ENCODE measurements at regions not wholly inside any gene's neighbourhood (a gene's known extent, or its start where the extent isn't known, plus 50 kb on each side); places are given as distances from the start of the nearest gene placed in this dataset.

DNA sequence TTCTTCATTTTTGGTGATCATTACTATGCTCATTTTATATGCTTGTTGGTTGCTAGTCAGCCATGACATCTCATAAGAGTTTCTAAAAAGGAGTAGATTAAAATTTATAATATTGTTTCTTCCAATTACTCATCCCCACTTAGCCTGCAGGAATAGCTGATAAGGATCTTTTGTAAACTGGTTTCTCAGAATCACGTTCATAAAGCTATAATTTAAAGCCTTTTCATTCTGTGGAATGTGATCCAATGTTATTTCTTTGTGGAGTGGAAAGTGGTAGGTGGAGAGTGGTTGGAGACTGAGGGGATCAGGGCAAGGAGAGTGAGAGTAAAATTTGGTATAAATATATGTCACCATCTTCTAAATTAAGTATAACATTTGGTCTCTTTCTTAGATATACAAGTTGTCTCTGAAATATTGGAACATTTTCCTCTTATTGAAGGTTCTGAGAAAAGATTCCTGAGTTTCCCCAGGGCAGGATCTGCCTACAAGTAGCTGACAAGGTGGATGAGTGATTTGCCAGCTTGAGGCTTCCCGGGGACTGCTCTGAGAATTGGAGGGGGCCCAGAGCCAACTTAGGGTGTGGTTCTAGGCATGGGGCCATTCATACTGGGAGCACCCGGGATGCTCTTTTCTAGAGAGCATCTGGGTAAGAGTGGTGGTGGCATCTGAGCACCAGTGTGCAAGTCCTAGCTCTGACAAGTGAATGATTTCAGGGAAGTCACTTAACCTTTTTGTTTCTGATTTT is 116.4 kb downstream of the TBX19 start:
- DNase-seq: no peak
- no peak for TF ChIP-seq GATA1 (IDR thresholded peaks at IDR 0.05; ENCODE audit: low read depth, low read length)
- TF ChIP-seq POLR2A (IDR thresholded peaks at IDR 0.05; ENCODE audit: low read length): no peak

GRCh38 chr1:168396508-168396907 is 115.8 kb downstream of the TBX19 start:
- no peak for DNase-seq
- TF ChIP-seq POLR2A (IDR thresholded peaks at IDR 0.05; ENCODE audit: low read length): no peak
- no peak for TF ChIP-seq GATA1 (IDR thresholded peaks at IDR 0.05; ENCODE audit: low read depth, low read length)

GRCh38 chr1:168394858-168395257 is 114.2 kb downstream of the TBX19 start:
- DNase-seq: no peak
- no peak for TF ChIP-seq POLR2A (IDR thresholded peaks at IDR 0.05; ENCODE audit: low read length)

GRCh38 chr1:168392958-168393549 is 112.4 kb downstream of the TBX19 start:
- TF ChIP-seq POLR2A (IDR thresholded peaks at IDR 0.05; ENCODE audit: low read length) (no peak), GATA1 (IDR thresholded peaks at IDR 0.05; ENCODE audit: low read depth, low read length) (no peak)
- peak in 1 of 2 experiments; percentile 14 for DNase-seq

GRCh38 chr1:168391851-168392681 is 111.4 kb downstream of the TBX19 start:
- DNase-seq: no peak
- TF ChIP-seq POLR2A (IDR thresholded peaks at IDR 0.05; ENCODE audit: low read length): no peak
- TF ChIP-seq GATA1 (IDR thresholded peaks at IDR 0.05; ENCODE audit: low read depth, low read length): no peak

GRCh38 chr1:168390271-168390670 is 109.6 kb downstream of the TBX19 start:
- no peak for DNase-seq
- TF ChIP-seq POLR2A (IDR thresholded peaks at IDR 0.05; ENCODE audit: low read length) (no peak), GATA1 (IDR thresholded peaks at IDR 0.05; ENCODE audit: low read depth, low read length) (no peak)

GRCh38 chr1:168387781-168388760 is 107.4 kb downstream of the TBX19 start:
- TF ChIP-seq GATA1 (IDR thresholded peaks at IDR 0.05; ENCODE audit: low read depth, low read length) (no peak), POLR2A (IDR thresholded peaks at IDR 0.05; ENCODE audit: low read length) (no peak)
- DNase-seq: no peak

DNA sequence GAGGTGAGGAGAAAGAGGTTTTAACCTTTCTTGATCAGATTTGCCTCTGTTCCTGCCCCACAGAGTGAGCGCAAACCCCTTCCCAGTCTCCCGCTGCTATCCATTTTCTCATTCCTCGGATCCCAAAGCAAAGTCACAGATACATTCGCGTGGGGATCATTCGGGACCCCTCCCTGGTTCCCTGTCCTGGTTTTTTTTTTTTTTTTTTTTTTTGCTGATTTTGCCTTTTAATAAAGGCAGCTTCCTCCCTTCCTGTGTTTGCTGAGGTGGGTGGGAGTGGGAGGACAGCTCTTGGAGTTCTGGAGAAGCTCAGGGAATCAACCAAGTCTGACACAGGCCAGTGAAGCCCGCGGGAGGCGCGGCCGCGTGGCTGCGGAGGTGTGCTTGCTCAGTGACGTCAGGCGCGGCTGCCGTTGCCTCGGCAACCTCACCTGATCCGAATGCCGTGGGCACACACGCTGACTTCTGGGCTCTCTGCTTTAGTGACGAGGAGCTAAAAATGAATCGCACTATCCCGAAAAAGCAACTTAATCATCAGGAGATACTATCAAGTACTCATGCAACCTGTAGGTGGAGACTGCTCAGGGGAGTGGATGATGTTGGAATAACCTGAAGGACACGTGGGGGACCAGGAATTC is 106.4 kb downstream of the TBX19 start:
- TF ChIP-seq POLR2A (IDR thresholded peaks at IDR 0.05; ENCODE audit: low read length): no peak
- no peak for TF ChIP-seq GATA1 (IDR thresholded peaks at IDR 0.05; ENCODE audit: low read depth, low read length)
- no peak for DNase-seq

DNA sequence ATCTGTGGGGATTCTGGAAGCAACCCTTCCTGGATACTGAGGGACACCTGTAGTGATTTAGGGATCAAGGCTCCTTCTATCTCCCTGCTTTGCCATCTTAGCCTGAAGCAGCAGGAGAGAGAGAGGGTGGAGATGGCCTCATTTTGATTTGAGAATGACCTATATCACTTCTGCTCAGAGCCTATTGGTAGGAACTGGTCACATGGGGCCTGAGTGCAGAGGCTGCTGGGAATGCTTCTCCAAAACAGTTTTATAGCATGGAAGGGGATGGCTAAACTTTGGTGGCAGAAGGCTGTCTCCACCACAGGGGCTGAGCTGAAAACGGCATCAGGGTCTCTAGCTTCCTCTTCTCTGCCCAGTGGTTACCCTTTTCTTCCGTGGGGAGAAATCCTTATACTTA is 105.8 kb downstream of the TBX19 start:
- TF ChIP-seq GATA1 (IDR thresholded peaks at IDR 0.05; ENCODE audit: low read depth, low read length): no peak
- TF ChIP-seq POLR2A (IDR thresholded peaks at IDR 0.05; ENCODE audit: low read length): no peak
- DNase-seq: no peak

DNA sequence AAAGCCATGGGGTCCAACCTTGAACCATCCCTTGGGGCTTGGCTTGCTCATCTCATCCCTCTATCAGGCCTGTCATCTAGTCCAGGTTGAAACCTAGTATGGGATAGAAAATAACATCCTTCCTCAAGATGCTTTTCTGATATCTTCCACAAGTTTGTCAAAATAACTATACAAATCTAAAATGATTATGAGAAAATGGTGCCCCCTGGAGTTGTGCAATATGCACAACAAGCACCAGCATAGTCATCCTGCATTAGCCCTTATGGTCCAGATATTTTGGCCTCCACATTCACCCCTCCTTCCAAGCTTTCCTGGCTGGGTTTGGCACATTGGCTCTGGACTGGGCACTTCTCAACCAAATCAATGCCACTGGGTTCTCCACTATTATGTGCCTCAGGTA is 101.2 kb downstream of the TBX19 start:
- no peak for DNase-seq
- TF ChIP-seq GATA1 (IDR thresholded peaks at IDR 0.05; ENCODE audit: low read depth, low read length) (no peak), POLR2A (IDR thresholded peaks at IDR 0.05; ENCODE audit: low read length) (no peak)

GRCh38 chr1:168380945-168381344 is 100.3 kb downstream of the TBX19 start:
- TF ChIP-seq GATA1 (IDR thresholded peaks at IDR 0.05; ENCODE audit: low read depth, low read length): no peak
- no peak for TF ChIP-seq POLR2A (IDR thresholded peaks at IDR 0.05; ENCODE audit: low read length)
- DNase-seq: no peak

DNA sequence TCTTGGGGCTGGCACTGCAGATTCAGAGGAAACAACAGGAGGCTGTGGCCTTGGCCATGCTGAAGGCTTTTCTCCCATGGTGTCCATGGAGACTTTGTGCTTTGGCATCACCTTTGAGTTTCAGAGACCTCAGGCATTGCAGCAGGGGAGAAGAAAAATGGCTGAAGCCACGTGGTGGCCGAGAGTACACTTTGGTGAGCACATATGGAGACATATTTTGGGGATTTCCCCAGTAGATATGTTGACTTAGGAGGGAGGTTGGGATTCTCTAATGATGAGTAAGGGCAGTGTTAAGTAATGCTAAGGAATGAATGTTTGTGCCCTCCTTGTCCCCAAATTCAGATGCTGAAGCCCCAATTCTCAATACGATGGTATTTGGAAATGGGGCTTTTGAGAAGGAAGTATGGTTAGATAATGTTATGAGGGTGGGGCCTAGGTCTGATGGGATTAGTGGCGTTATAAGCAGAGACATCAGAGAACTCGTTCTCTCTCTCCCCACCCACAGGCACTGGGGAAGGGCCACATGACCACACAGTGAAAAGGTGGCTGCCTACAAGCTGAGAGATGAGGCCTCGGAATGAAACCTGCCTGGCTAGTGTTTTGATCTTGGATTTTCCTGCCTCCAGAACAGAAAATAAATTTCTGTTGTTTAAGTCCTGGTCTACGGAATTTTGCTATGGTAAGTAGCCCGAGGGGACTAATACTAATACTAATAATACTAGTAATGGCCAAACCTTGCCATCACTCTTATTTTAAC is 98.6 kb downstream of the TBX19 start:
- DNase-seq: no peak
- no peak for TF ChIP-seq POLR2A (IDR thresholded peaks at IDR 0.05; ENCODE audit: low read length)
- no peak for TF ChIP-seq GATA1 (IDR thresholded peaks at IDR 0.05; ENCODE audit: low read depth, low read length)
